ENCODE measurements at regions not wholly inside any gene's neighbourhood (a gene's known extent, or its start where the extent isn't known, plus 50 kb on each side); places are given as distances from the start of the nearest gene placed in this dataset.

DNA sequence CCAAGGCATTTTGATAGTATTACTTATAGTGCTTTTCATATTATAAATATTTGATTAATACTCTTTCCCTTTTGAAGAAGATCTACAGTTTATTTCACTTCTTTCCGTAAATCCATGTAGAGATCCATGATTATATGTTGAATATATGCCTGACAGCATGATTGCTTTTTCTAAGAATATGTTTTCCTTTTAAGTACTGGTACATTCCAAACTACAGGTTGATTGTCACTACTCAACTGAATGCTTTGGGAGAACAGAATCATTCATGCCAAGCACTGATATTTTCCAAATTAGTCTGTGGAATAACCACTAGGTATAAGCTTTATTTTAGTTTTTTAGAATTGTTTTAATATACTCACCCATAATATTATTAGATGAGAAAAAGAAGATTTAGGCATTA, 330.2 kb downstream of the BCKDHB start:
- BruUV-seq (replicated peaks): no TSS peak
- intact Hi-C loops (cut with micrococcal nuclease; ENCODE audit: unreplicated experiment): no loop called here
- Histone ChIP-seq H3K36me3 (ENCODE audit: control insufficient read depth in 2 of 2, insufficient read depth in 2 of 2, low read length in 1 of 2) (no peaks in the 10 kb centered on the region), H3K79me2 (ENCODE audit: control insufficient read depth, insufficient read depth, low read length) (no peaks in the 10 kb centered on the region), H3K27me3 (replicated peaks in 1 of 2; ENCODE audit: control insufficient read depth in 2 of 2, insufficient read depth in 2 of 2, low read length in 1 of 2) (no peaks in the 10 kb centered on the region), H3K4me2 (ENCODE audit: control insufficient read depth, insufficient read depth) (no peak overlapping the region), H2AFZ (ENCODE audit: control insufficient read depth, low read depth, low read length) (no peak overlapping the region), H3K4me3 (no peak overlapping the region), H3K9me3 (replicated peaks; ENCODE audit: control insufficient read depth, insufficient read depth, low read length) (no peaks in the 10 kb centered on the region), H4K20me1 (ENCODE audit: control insufficient read depth, insufficient read depth) (no peaks in the 10 kb centered on the region), H3K9ac (ENCODE audit: control insufficient read depth, insufficient read depth, low read length) (no peak overlapping the region), H3K27ac (ENCODE audit: control insufficient read depth, insufficient read depth) (no peak overlapping the region), H3K4me1 (ENCODE audit: control insufficient read depth, insufficient read depth, low read length) (no peaks in the 10 kb centered on the region)
- FAIRE-seq (no peak), DNase-seq (ENCODE audit: low read depth, low spot score) (no peak), ATAC-seq (no peak)
- ChIA-PET SMC1A (ENCODE audit: uncharacterized antibody, unreplicated experiment) (no interaction called here), POLR2A (no interaction called here), RAD21 (ENCODE audit: unreplicated experiment) (no interaction called here), CTCF (interaction anchor here (0.6 kb wide), 1 partner anchor 236 kb away, joined by 4 read pairs; no protein-coding TSS in a partner anchor)
- WGBS (ENCODE audit: insufficient coverage, insufficient replicate concordance, low lambda C conversion rate, missing lambda C conversion rate): 5% methylated on average over 1 of the region's 1 CpG
- TF ChIP-seq SPI1 (IDR thresholded peaks at IDR 0.05; ENCODE audit: borderline replicate concordance, insufficient read depth, low read depth, low read length) (no peak), CREM (IDR thresholded peaks at IDR 0.05; ENCODE audit: low read depth) (no peak), SUPT20H (IDR thresholded peaks at IDR 0.05; ENCODE audit: borderline replicate concordance, control insufficient read depth, low read depth, low read length) (no peak), ZSCAN29 (IDR thresholded peaks at IDR 0.05) (no peak), LARP7 (IDR thresholded peaks at IDR 0.05) (no peak), HDAC6 (IDR thresholded peaks at IDR 0.05; ENCODE audit: unreplicated experiment) (no peak), NBN (IDR thresholded peaks at IDR 0.05) (no peak), MYB (IDR thresholded peaks at IDR 0.05; ENCODE audit: borderline replicate concordance, low read depth, low read length) (no peak), RB1 (IDR thresholded peaks at IDR 0.05; ENCODE audit: borderline replicate concordance) (no peak), CHD1 (IDR thresholded peaks at IDR 0.05; ENCODE audit: low read depth, low read length) (no peak), TAF1 (IDR thresholded peaks at IDR 0.05; ENCODE audit: borderline replicate concordance, low read depth, low read length) (no peak)
- TF ChIP-seq, protein P1, sequence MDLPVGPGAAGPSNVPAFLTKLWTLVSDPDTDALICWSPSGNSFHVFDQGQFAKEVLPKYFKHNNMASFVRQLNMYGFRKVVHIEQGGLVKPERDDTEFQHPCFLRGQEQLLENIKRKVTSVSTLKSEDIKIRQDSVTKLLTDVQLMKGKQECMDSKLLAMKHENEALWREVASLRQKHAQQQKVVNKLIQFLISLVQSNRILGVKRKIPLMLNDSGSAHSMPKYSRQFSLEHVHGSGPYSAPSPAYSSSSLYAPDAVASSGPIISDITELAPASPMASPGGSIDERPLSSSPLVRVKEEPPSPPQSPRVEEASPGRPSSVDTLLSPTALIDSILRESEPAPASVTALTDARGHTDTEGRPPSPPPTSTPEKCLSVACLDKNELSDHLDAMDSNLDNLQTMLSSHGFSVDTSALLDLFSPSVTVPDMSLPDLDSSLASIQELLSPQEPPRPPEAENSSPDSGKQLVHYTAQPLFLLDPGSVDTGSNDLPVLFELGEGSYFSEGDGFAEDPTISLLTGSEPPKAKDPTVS (IDR thresholded peaks at IDR 0.05; ENCODE audit: low read depth, low read length): no peak
- TF ChIP-seq, protein P2, sequence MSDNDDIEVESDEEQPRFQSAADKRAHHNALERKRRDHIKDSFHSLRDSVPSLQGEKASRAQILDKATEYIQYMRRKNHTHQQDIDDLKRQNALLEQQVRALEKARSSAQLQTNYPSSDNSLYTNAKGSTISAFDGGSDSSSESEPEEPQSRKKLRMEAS (IDR thresholded peaks at IDR 0.05; ENCODE audit: low read depth, low read length): no peak
- in situ Hi-C loops (cut with MboI): no loop called here
